Right atrium auricular region (tissue), 2 donors: ENCODE measurements at regions not wholly inside any gene's neighbourhood (a gene's known extent, or its start where the extent isn't known, plus 50 kb on each side); places are given as distances from the start of the nearest gene placed in this dataset.

ENCODE experiments used
- DNase-seq: peaks from one replicate; pipeline ENCODE4 v3.0.0-alpha.2; 2019; ENCODE audit warnings: low spot score
- H3K27ac ChIP-seq, 2 donors: fragments of 200-600 bp; sonication (generic); 1 replicate in 1 of 2; 2 replicates in 1 of 2; pipeline ENCODE4 v1.5.1; 2016 to 2019
- H3K27me3 ChIP-seq, 2 donors: fragments of 200-600 bp; sonication (generic); one replicate each; pipeline versions ENCODE4 v1.5.1 to v1.6.0; 2017 to 2019
- H3K36me3 ChIP-seq: fragments of 200-600 bp; sonication (generic); one replicate; pipeline ENCODE4 v1.5.1; 2016
- H3K4me1 ChIP-seq, 2 donors: fragments of 200-600 bp; sonication (generic); one replicate each; pipeline versions ENCODE4 v1.5.1 to v1.6.0; 2017 to 2019
- H3K4me3 ChIP-seq, 2 donors: fragments of 200-600 bp; sonication (generic); 1 replicate in 1 of 2; 2 replicates in 1 of 2; pipeline ENCODE4 v1.5.1; 2017 to 2019; ENCODE audit warnings: mild to moderate bottlenecking in 1 of 2, moderate library complexity in 1 of 2
- H3K9me3 ChIP-seq, 2 donors: fragments of 200-600 bp; sonication (generic); one replicate each; pipeline ENCODE4 v1.5.1; 2019
- CTCF ChIP-seq, 2 donors: fragments of 200-600 bp; sonication (generic); IDR thresholded peaks; one replicate each; pipeline ENCODE4 v1.5.1; 2019; ENCODE audit warnings: antibody characterized with exemption in 2 of 2

- H3K4me3 ChIP-seq = no peak overlapping the region
- TF ChIP-seq CTCF (IDR thresholded peaks at IDR 0.05) = no peak
- no peaks in the 10 kb centered on the region for H3K4me1 ChIP-seq
- no peaks in the 10 kb centered on the region for H3K27me3 ChIP-seq
- H3K36me3 ChIP-seq = no peaks in the 10 kb centered on the region
- no peaks in the 10 kb centered on the region for H3K9me3 ChIP-seq
- H3K27ac ChIP-seq = no peak overlapping the region
- no peak for DNase-seq
Observed at GRCh38 chr18:56522816-56523215, 115.6 kb downstream of the TXNL1 start.

- Histone ChIP-seq H3K27me3 (no peaks in the 10 kb centered on the region), H3K36me3 (no peaks in the 10 kb centered on the region), H3K27ac (no peak overlapping the region), H3K4me3 (no peak overlapping the region), H3K9me3 (no peaks in the 10 kb centered on the region), H3K4me1 (no peaks in the 10 kb centered on the region)
- DNase-seq = no peak
- TF ChIP-seq CTCF (IDR thresholded peaks at IDR 0.05) = no peak
Observed at GRCh38 chr18:56521263-56521662, 117.1 kb downstream of the TXNL1 start.

- H3K4me1 ChIP-seq = no peaks in the 10 kb centered on the region
- H3K9me3 ChIP-seq = no peaks in the 10 kb centered on the region
- no peaks in the 10 kb centered on the region for H3K36me3 ChIP-seq
- no peak overlapping the region for H3K4me3 ChIP-seq
- H3K27ac ChIP-seq = no peak overlapping the region
- no peak for TF ChIP-seq CTCF (IDR thresholded peaks at IDR 0.05)
- H3K27me3 ChIP-seq = no peaks in the 10 kb centered on the region
- DNase-seq = no peak
Observed at GRCh38 chr18:56517761-56518160, 120.6 kb downstream of the TXNL1 start.

GRCh38 chr18:56517196-56517595 lies 121.2 kb downstream of the TXNL1 start:
- Histone ChIP-seq H3K36me3 (no peaks in the 10 kb centered on the region), H3K4me1 (no peaks in the 10 kb centered on the region), H3K9me3 (no peaks in the 10 kb centered on the region), H3K27me3 (no peaks in the 10 kb centered on the region), H3K27ac (no peak overlapping the region), H3K4me3 (no peak overlapping the region)
- TF ChIP-seq CTCF (IDR thresholded peaks at IDR 0.05) = no peak
- no peak for DNase-seq

- no peak for TF ChIP-seq CTCF (IDR thresholded peaks at IDR 0.05)
- DNase-seq = no peak
- Histone ChIP-seq H3K9me3 (no peaks in the 10 kb centered on the region), H3K4me1 (no peaks in the 10 kb centered on the region), H3K27me3 (no peaks in the 10 kb centered on the region), H3K4me3 (no peak overlapping the region), H3K36me3 (no peaks in the 10 kb centered on the region), H3K27ac (no peak overlapping the region)
Observed at GRCh38 chr18:56516789-56517188, 121.6 kb downstream of the TXNL1 start.

- Histone ChIP-seq H3K27ac (no peak overlapping the region), H3K27me3 (no peaks in the 10 kb centered on the region), H3K36me3 (no peaks in the 10 kb centered on the region), H3K4me3 (no peak overlapping the region), H3K4me1 (no peaks in the 10 kb centered on the region), H3K9me3 (no peaks in the 10 kb centered on the region)
- DNase-seq = no peak
- no peak for TF ChIP-seq CTCF (IDR thresholded peaks at IDR 0.05)
Observed at GRCh38 chr18:56515522-56515921, 122.9 kb downstream of the TXNL1 start.
